Peyer's patch (tissue), 4 donors: ENCODE measurements at regions not wholly inside any gene's neighbourhood (a gene's known extent, or its start where the extent isn't known, plus 50 kb on each side); places are given as distances from the start of the nearest gene placed in this dataset.
"Not testable (repeated sequence)": the region's sequence is repeated elsewhere in the genome, so short reads cannot be mapped to it uniquely, and the experiment has no call there.

Source experiments
- CTCF ChIP-seq, 6 experiments: fragments of 450-650 bp in 4 of 6; fragments of 200-600 bp in 2 of 6; sonication (generic) in 1 of 6; IDR thresholded peaks; one replicate each; pipeline ENCODE4 v1.5.1; 2017 to 2019; ENCODE audit warnings: antibody characterized with exemption in 6 of 6, mild to moderate bottlenecking in 3 of 6, moderate library complexity in 1 of 6
- POLR2A ChIP-seq, 2 donors: fragments of 450-650 bp; IDR thresholded peaks; one replicate each; pipeline ENCODE4 v1.5.1; 2017; ENCODE audit warnings: antibody characterized with exemption in 2 of 2, mild to moderate bottlenecking in 2 of 2, moderate library complexity in 2 of 2

- TF ChIP-seq CTCF, POLR2A (IDR thresholded peaks at IDR 0.05): not testable (repeated sequence)
Observed at GRCh38 chr20:54918993-54919392, 443.6 kb downstream of the DOK5 start.
